Glomerular visceral epithelial cell (primary cell): ENCODE measurements at regions not wholly inside any gene's neighbourhood (a gene's known extent, or its start where the extent isn't known, plus 50 kb on each side); places are given as distances from the start of the nearest gene placed in this dataset.

Experiments
- DNase-seq: peaks from one replicate; pipeline ENCODE4 v3.0.0-alpha.2; 2016; ENCODE audit errors: extremely low spot score

GRCh38 chr20:12276011-12276673, 358.4 kb downstream of the BTBD3 start:
- DNase-seq = no peak

- no peak for DNase-seq
Measured at GRCh38 chr20:12287575-12287974, 369.9 kb downstream of the BTBD3 start.

GRCh38 chr20:12289465-12289864, 371.8 kb downstream of the BTBD3 start:
- no peak for DNase-seq

GRCh38 chr20:12291386-12291785, 373.7 kb downstream of the BTBD3 start:
- DNase-seq = no peak

GRCh38 chr20:12293900-12294299, 376.2 kb downstream of the BTBD3 start:
- no peak for DNase-seq

- DNase-seq = no peak
Measured at GRCh38 chr20:12294678-12295077, 377.0 kb downstream of the BTBD3 start.

- no peak for DNase-seq
Measured at GRCh38 chr20:12305188-12305950, 387.7 kb downstream of the BTBD3 start.

- DNase-seq = no peak
Measured at GRCh38 chr20:12306107-12306506, 388.4 kb downstream of the BTBD3 start.

- DNase-seq = no peak
Measured at GRCh38 chr20:12311094-12311865, 393.6 kb downstream of the BTBD3 start.

- DNase-seq = no peak
Measured at GRCh38 chr20:12315652-12316051, 398.0 kb downstream of the BTBD3 start.

- DNase-seq = no peak
Measured at GRCh38 chr20:12316794-12317193, 399.1 kb downstream of the BTBD3 start.

- no peak for DNase-seq
Measured at GRCh38 chr20:12317433-12317832, 399.7 kb downstream of the BTBD3 start.

- no peak for DNase-seq
Measured at GRCh38 chr20:12318043-12318442, 400.4 kb downstream of the BTBD3 start.

- no peak for DNase-seq
Measured at GRCh38 chr20:12321736-12322135, 404.0 kb downstream of the BTBD3 start.

- no peak for DNase-seq
Measured at GRCh38 chr20:12327205-12327604, 409.5 kb downstream of the BTBD3 start.

- no peak for DNase-seq
Measured at GRCh38 chr20:12331236-12331635, 413.5 kb downstream of the BTBD3 start.

GRCh38 chr20:12337601-12338000, 419.9 kb downstream of the BTBD3 start:
- DNase-seq = no peak

GRCh38 chr20:12345978-12346377, 428.3 kb downstream of the BTBD3 start:
- DNase-seq = no peak

GRCh38 chr20:12353842-12354241, 436.1 kb downstream of the BTBD3 start:
- DNase-seq = no peak

- no peak for DNase-seq
Measured at GRCh38 chr20:12354725-12355124, 437.0 kb downstream of the BTBD3 start.

GRCh38 chr20:12355185-12355584, 437.5 kb downstream of the BTBD3 start:
- no peak for DNase-seq

GRCh38 chr20:12358006-12358654, 440.4 kb downstream of the BTBD3 start:
- no peak for DNase-seq
